ENCODE measurements at regions not wholly inside any gene's neighbourhood (a gene's known extent, or its start where the extent isn't known, plus 50 kb on each side); places are given as distances from the start of the nearest gene placed in this dataset.

GRCh38 chr3:635393-635792 is 438.8 kb downstream of the CHL1 start:
- no peaks in the 10 kb centered on the region for H3K27me3 ChIP-seq (replicated peaks; ENCODE audit: insufficient read depth)
- TF ChIP-seq, protein P1, sequence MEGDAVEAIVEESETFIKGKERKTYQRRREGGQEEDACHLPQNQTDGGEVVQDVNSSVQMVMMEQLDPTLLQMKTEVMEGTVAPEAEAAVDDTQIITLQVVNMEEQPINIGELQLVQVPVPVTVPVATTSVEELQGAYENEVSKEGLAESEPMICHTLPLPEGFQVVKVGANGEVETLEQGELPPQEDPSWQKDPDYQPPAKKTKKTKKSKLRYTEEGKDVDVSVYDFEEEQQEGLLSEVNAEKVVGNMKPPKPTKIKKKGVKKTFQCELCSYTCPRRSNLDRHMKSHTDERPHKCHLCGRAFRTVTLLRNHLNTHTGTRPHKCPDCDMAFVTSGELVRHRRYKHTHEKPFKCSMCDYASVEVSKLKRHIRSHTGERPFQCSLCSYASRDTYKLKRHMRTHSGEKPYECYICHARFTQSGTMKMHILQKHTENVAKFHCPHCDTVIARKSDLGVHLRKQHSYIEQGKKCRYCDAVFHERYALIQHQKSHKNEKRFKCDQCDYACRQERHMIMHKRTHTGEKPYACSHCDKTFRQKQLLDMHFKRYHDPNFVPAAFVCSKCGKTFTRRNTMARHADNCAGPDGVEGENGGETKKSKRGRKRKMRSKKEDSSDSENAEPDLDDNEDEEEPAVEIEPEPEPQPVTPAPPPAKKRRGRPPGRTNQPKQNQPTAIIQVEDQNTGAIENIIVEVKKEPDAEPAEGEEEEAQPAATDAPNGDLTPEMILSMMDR (IDR thresholded peaks at IDR 0.05) = no peak
- no peak for TF ChIP-seq POLR2AphosphoS5 (IDR thresholded peaks at IDR 0.05)

GRCh38 chr3:643376-643775 is 446.8 kb downstream of the CHL1 start:
- 36% methylated on average over 1 of the region's 1 CpG for WGBS
- no peak for DNase-seq (ENCODE audit: low spot score)

More at GRCh38 chr3:635393-635792, 438.8 kb downstream of the CHL1 start:
- no peak overlapping the region for H3K27ac ChIP-seq
- DNase-seq (ENCODE audit: low spot score) = no peak
- H3K9me3 ChIP-seq = no peaks in the 10 kb centered on the region
- no peaks in the 10 kb centered on the region for H3K4me1 ChIP-seq (replicated peaks)
- intact Hi-C loops (cut with DNase I) = no loop called here
- no peaks in the 10 kb centered on the region for H3K36me3 ChIP-seq
- no peak overlapping the region for H3K4me3 ChIP-seq

DNA sequence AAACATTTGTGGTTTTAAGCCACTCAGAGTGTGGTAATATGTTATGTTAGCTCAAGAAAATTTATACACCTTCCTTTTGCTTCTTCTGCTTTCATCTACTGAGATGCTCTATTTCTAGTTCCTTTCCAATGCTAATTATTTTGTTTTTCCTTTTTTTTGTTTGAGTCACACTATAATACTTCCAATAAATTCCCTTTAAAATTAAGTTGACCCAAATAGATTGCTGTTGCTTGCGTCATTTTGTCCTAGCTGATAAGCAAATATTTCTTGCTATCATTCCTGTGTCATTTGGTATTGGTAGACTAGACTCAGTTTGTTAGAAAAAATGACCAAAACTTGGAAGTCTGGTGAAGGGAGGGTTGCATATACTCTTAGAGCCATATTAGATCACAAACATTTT is 437.0 kb upstream of the CNTN6 start:
- DNase-seq (ENCODE audit: low spot score) = no peak
- H3K4me3 ChIP-seq = no peak overlapping the region
- H3K27ac ChIP-seq = no peak overlapping the region
- no peaks in the 10 kb centered on the region for H3K27me3 ChIP-seq (replicated peaks; ENCODE audit: insufficient read depth)
- no peaks in the 10 kb centered on the region for H3K4me1 ChIP-seq (replicated peaks)
- intact Hi-C loops (cut with DNase I) = no loop called here
- TF ChIP-seq POLR2AphosphoS5 (IDR thresholded peaks at IDR 0.05) = no peak
- no peak for TF ChIP-seq POLR2A (IDR thresholded peaks at IDR 0.05)
- WGBS = 94% methylated on average over 1 of the region's 1 CpG
- no peaks in the 10 kb centered on the region for H3K9me3 ChIP-seq
- no peaks in the 10 kb centered on the region for H3K36me3 ChIP-seq

More at GRCh38 chr3:643376-643775, 446.8 kb downstream of the CHL1 start:
- Histone ChIP-seq H3K27me3 (replicated peaks; ENCODE audit: insufficient read depth) (peaks cover 4% of the 10 kb centered on the region), H3K4me3 (no peak overlapping the region), H3K27ac (no peak overlapping the region), H3K9me3 (no peaks in the 10 kb centered on the region), H3K4me1 (replicated peaks) (no peaks in the 10 kb centered on the region), H3K36me3 (no peaks in the 10 kb centered on the region)
- intact Hi-C loops (cut with DNase I) = no loop called here
- no peak for TF ChIP-seq POLR2A (IDR thresholded peaks at IDR 0.05)
- TF ChIP-seq POLR2AphosphoS5 (IDR thresholded peaks at IDR 0.05) = no peak
- TF ChIP-seq, protein P1 (IDR thresholded peaks at IDR 0.05) = no peak

- intact Hi-C loops (cut with DNase I) = no loop called here
- TF ChIP-seq, protein P1 (IDR thresholded peaks at IDR 0.05) = no peak
- TF ChIP-seq POLR2AphosphoS5 (IDR thresholded peaks at IDR 0.05) (no peak), POLR2A (IDR thresholded peaks at IDR 0.05) (no peak)
- Histone ChIP-seq H3K4me1 (replicated peaks) (no peaks in the 10 kb centered on the region), H3K27ac (no peak overlapping the region), H3K9me3 (no peaks in the 10 kb centered on the region), H3K4me3 (no peak overlapping the region), H3K36me3 (no peaks in the 10 kb centered on the region), H3K27me3 (replicated peaks; ENCODE audit: insufficient read depth) (no peaks in the 10 kb centered on the region)
- DNase-seq (ENCODE audit: low spot score) = no peak
- WGBS = 69% methylated on average over 3 of the region's 3 CpGs
Observed at GRCh38 chr3:661356-661755, 431.5 kb upstream of the CNTN6 start.

DNA sequence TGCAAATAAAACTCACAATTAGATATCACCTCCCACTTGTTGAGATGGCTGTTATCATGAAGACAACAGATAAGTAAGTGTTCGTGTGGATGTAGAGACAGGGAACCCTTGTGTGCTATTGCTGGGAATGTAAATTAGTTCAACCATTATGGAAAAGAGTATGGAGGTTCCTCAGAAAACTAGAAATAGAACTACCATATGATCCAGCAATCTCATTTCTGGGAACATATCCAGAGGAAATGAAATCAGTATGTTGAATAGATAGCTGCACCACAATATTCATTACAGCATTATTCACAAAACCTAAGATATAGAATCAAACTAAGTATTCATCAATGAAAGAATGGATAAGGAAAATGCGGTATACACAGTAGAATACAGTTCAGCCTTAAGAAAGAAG is 418.7 kb upstream of the CNTN6 start:
- Histone ChIP-seq H3K36me3 (no peaks in the 10 kb centered on the region), H3K27me3 (replicated peaks; ENCODE audit: insufficient read depth) (no peaks in the 10 kb centered on the region), H3K4me3 (no peak overlapping the region), H3K4me1 (replicated peaks) (no peaks in the 10 kb centered on the region), H3K27ac (no peak overlapping the region), H3K9me3 (no peaks in the 10 kb centered on the region)
- WGBS = 80% methylated on average over 2 of the region's 2 CpGs
- no peak for DNase-seq (ENCODE audit: low spot score)
- TF ChIP-seq, protein P1 (IDR thresholded peaks at IDR 0.05) = no peak
- TF ChIP-seq POLR2A (IDR thresholded peaks at IDR 0.05) (no peak), POLR2AphosphoS5 (IDR thresholded peaks at IDR 0.05) (no peak)
- intact Hi-C loops (cut with DNase I) = no loop called here
